Fibroblast of upper back skin (primary cell): ENCODE measurements at regions not wholly inside any gene's neighbourhood (a gene's known extent, or its start where the extent isn't known, plus 50 kb on each side); places are given as distances from the start of the nearest gene placed in this dataset.

Experiments used
- DNase-seq: peaks from one replicate; pipeline ENCODE4 v3.0.0-alpha.2; 2013

DNA sequence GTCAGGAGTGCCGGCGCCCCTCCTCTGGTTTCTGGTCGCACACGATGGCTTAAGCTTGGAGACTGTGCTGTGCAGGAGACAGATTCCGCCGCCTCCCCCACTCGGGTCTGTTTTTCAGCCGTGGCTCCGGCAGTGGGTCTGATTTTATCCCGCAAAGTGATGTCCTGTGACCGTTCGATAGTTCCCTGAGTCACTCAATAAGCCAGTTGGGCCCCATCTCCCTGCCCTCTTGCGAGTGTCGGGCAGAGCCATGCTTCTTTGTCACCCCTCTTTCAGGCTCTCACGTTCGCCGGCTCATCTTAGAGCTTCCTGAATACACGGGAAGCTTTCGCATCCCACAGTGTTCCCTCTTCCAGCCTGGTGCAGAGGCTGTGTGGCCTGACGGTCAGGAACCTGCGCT lies 127.8 kb upstream of the RFLNA start:
- no peak for DNase-seq

DNA sequence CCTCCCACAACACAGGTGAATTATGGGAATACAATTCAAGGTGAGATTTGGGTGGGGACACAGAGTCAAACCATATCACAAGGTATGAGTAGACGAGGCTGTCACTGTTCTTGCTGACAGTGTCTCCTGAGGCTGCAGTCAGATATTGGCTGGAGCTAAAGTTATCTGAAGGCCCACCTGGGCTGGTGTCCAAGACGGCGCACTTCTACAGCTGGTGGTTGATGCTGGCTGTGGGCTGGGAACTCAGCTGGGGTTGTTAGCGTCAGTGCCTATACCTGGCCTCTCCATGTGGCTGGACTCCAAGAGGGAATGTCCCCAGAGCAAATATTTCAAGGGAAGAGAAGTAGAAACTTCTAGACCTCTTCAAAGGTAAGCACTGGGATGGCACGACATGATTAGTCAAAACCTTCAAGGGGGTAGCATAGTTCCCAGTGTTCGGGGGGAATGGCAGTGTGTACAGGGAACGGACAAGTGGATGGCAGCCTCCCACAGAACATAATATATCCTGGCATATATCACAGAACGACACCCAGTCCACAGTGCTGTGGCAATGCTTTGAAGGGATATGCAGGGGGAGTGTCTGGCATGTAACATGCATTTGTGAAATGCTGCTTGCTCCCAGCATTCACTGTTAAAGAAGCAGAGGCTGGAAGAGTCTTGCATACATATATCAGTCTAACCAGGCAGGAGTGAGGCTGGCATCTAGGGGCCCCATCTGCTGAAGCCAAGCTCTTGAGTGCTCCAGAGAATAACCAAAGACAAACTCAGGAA lies 126.7 kb upstream of the RFLNA start:
- no peak for DNase-seq

DNA sequence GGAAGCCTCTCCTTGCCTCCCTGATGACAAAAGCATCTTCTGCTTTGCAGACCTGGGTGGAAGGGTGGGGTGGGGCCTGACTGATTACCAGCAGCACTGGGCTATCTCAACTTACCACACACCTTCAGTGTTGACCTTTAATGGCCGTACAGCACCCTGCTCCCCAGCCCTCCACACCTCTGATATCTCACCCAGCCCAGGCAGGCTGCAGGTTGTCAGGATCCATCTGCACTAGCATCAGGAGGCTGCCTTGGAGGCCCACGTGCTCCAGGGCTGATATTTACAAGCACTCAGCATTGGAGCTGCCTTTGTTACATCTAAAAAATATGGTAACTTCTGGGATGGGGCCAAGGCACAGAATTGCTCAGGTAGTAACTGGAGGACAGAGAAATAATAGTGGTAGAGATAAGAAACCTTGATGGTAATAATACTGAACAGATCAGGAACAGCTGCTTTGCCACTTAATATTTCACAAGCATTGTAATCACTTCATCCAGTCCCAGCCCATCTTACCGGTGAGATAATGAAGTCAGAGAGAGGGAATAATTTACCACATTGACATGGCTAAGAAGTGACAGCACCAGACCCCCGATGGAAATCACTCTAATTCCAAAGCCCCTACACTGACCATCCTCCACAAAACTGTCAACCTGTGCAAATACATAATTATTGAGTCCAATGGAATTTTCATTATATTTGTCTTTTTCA lies 125.2 kb upstream of the RFLNA start:
- no peak for DNase-seq

DNA sequence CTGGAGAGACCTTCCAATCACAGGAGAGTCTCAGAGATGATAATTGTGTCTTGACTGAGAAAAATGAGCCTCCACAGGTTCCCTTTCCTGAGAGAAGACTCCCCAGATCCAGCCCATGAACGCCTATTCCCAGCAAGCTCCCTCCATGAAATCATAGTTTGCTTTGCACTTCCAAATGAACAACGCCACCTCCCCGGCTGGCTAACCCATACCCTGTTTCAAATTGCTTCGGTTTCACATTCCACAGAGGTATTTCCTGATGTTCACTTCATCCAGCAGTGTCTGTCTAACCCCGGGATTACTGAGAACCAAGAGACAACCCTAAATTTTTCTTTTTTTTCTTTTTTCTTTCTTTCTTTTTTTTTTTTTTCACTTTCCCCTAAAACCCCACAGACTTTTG lies 124.1 kb upstream of the RFLNA start:
- DNase-seq, result peak; percentile 74

DNA sequence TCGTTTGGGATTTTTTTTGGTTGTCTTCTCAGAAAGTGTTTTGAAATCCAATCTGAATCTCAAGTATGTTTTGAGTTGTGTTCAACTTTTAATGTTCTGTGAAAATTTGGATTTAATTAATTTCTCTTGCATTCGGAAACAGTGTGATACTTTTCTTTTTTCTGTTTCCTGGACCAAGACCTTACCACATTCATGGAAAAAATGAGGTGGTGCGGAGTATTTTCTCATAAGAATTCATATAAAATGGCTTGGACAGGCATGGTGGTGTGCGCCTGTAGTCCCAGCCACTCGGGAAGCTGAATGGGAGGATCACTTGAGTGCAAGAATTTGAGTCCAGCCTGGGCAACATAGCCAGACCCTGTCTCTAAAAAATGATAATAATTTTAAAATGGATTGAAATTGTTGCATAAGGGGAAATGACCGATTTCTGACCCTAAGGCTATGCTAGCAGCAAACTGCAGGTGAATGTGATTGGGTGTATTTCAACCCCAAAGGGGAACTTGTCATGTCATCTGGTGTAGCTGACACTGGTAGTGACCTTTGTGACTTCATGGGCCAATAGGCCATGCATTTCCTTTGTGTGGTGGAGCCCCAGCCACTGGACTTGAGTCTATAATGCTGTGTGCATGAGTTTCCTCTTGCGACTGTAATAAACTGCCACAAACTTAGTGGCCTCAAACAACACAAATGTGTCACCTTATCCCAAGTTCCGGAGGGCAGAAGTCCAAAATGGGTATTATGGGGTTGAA lies 123.5 kb upstream of the RFLNA start:
- no peak for DNase-seq

DNA sequence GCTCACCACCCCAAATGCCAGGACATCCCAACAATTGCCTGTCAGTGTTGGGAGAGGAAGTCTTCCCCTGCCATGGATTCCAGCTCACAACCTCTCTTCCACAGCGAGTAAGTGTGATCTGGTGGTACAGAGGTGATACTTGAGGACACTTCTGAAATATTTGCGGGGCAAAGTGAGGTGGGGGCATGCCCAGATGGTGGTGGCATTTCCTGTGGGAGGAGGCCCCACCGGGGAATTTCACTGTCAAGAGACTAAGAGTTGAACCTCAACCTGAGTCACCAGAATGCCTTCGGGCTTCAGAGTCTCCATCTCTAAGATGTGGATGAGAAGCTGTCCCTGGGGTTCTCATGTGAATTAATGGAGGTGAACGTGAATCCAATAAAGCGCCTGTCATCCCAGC lies 122.3 kb upstream of the RFLNA start:
- DNase-seq, result peak; percentile 60

DNA sequence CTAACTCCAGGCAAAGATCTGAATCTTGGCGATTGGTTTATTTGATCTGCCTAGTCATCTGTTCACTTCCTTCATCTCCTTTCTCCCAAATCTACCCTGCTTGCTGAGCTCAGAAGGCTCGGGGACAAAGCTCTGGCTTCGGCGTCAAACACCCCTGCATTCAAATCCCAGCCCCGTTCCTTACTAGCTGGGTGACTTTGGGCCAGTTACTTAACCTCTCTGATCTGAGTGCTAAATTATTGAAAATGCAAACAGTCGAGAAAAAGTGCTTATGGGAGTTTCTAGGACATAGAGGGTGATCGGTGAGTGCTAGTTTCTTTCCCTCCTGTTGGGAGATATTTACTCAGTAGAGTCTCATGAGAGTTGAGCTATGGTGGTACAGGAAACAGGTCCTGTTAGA lies 121.2 kb upstream of the RFLNA start:
- no peak for DNase-seq

DNA sequence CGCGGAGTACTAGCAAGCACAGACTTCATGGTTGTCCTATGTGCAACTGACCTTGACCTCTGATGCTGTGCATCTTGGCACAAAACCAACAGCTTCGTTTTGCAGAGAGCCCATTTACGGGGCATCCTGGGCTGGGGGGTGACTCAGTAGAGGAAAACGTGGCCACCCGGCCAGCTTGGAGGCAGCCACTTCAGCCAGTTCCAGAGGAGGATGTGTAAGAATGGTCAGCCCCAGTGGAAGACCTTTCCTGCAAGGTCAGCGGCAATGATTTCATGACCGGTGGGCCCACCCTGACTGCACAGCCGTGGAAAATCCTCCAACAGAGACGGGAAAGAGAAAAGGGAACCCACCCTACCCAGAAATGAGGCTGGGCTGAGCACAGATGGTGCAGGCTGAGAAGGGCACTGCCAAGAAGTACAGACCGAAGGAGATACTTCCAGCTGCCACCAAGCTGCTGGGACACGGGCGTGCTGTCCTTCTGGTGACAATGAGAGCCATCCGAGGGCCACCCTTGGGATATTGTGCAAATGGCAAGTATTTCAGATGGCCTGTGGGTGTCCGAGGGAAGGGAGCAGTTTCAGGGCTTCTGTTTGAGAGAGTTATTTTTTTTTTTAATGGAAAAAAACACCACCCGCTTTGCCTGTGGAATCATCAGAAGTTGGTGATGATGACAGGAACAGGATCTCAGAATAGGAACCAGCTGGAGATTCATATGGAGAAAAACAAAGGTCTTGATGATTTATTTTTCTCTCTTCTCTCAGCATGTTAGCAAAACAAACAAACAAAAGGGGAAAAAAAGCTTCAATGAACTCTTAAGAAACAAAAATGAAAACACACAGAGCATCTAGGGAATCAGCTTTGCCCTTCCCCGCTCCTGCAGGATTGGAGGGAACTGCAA lies 120.2 kb upstream of the RFLNA start:
- DNase-seq, result peak; percentile 70

DNA sequence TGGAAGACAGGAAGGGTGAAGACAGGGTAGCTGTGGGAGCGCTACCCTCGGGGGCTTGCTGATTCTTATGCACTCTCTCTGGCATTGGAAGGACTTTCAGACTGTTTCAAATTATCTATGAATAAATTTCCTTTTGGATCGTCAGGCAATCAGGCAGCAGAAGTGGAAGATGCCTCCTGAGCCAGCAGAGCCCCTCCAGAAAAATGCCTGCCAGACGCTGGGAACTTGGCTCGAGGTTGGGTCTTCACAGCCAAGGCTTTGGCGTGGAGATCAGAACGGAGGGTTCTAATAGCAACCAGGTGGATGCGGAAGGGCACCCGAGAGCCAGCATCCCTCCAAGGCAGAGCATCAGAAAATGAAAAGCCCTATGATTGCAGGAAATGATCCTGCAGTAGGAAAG lies 119.2 kb upstream of the RFLNA start:
- no peak for DNase-seq

DNA sequence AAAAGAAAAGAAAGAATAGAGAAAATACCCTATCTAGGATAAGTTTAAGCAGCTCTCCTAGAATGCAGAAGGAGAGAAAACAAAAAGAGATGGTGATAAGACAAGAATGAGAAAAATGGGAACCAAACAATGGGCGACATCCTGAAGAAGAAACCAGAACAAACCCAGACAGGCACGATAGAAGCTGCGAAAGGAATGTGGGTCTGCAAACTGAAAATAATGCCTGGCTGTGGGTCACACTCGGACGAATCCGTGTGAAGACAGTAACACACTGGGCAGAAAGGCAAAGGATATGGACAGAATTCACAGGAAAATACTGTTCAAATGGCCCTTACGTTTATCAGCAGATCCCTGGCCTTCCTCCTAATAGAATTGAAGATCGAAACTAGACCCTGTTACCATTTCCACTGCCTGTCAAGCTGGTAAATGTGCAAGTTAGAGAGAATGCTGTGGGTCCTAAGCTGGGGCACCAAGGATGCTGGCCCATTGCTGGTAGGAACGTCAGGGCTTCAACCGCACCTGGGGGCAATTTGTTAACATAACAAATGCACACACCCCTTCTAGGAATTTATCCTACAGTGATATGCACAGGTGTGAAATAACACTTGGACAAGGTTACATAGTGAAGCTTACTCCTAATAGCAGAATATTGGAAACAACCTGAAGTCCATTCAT lies 117.5 kb upstream of the RFLNA start:
- no peak for DNase-seq

DNA sequence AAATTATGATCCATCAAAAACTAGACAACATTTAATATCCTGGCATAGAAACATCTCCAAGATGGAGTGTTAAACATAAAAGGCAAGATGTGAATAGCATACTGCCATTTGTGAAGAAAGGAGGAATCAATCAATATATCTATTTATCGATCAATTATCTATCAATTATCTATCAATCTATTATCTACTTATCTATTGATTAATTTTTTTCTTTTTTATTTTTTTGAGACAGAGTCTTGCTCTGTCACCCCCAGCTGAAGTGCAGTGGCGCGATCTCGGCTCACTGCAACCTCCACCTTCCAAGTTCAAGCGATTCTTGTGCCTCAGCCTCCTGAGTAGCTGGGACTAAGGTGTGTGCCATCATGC lies 117.0 kb upstream of the RFLNA start:
- no peak for DNase-seq

DNA sequence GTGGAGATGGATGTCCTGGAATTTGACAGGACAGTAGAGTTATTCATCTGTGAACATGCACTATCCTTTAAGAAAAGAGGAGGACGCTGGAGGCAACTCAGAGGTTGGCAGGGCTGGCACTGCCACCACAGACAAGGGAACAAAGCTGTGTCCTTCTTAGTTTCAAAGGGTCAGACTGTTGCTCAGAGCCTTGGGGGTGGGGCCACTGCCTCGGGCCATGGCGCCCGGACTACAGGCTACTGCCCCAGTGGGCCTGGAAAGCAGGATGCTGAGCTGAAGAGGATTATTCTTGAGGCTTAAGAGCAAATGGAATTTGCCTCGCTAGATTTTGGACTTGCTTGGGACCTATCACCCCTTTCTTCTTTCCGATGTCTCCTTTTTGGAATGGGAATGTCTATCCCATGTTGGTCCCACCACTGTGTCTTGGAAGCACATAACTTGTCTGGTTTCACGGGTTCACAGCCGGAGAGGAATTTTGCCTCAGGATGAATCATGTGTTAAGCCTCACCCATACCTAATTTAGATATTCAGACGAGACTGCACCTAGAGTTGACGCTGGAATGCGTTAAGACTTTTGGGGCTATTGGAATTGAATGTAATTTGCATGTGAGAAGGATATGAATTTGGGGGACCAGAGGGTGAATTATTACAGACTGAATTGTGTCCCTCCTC lies 114.8 kb upstream of the RFLNA start:
- peak; percentile 66 for DNase-seq

DNA sequence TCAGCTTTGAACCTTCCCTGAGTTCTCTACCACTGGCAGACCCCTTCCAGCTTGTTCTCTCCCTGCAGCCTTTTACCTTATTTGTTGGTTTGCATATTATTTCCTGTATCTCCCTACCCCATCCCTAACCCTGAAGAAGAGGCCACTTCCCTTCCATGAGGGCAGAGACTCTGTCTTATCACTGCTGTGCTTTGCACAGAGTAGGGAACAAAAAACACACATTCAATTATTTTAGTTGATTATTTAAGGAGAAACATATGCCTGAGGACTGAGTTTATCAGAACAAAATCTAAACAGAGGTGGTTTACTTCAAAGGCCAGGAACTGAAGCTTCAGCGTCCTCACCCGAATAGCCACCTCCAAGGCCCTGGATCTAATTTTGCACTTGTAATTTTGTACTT lies 111.7 kb upstream of the RFLNA start:
- no peak for DNase-seq

DNA sequence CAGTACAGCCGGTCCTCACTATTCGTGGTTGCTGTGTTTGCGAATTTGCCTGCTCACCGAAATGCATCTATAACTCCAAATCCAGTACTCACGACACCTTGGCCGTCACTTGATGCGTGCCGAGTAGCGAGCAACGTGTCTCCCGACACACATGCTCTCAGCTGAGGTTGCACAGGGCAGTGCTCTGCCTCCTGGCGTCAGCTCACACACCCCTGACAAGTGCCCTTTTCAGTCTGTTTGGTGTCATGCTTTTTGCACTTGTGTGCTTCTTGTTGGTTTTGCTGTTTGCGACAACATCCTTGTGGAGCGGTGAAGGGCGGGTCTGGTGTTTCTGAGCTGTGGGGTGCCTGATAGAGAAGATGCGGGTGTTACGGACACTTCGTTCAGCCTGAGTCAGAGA lies 110.4 kb upstream of the RFLNA start:
- no peak for DNase-seq

DNA sequence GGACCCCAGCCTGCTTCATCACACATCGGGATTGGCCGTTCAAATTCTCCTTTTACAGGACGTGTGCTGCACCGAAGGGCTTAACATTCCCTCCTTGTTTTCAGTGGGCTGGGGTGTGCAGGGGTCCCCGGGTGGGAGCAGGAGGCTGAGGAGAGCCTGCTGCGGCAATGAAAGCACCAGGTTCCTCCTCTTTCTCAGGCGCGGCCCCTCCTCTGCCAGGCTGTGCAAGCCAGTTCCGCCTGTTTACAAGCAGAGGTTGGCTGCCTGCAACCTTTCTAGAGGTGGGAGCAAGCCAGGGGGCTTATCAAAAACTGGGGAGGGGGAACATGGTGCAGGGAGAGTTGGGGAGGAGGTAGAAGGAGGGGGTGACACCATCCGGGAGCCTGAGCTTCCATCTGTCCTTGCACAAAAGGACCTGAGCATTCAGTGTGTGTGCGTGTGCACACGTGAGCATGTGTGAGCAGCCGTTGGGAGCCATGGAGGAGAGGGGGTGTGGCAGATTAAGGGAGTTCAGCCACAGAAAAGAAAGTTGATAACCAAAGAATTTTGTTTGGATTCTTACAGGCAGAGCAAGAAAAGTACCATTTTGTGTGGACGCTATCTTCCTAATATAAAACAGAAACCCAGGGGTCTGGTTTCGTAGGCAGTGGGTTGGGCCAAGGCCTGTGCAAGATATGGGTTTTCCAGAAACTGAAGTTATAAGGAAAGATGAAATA lies 108.8 kb upstream of the RFLNA start:
- DNase-seq, result no peak

DNA sequence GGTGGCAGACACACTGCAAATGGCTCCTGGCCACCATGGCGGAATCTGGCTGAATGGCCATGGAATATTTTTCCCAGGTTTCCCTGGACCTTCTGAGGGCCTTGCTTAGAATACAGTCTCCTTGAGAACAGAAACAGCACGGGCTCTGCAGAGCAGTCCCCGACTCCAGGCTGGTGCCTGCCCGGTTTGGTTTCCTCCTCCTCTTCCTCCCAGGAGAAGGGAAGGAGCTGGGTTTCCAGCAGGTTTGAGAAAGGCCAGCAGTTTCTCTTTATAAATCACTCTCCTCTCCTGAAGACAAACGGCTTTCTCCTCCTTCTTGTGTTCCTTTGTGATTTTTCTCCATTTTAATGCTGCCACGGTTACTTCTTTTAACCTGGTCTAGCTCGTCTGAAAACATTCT lies 106.8 kb upstream of the RFLNA start:
- DNase-seq, result no peak

DNA sequence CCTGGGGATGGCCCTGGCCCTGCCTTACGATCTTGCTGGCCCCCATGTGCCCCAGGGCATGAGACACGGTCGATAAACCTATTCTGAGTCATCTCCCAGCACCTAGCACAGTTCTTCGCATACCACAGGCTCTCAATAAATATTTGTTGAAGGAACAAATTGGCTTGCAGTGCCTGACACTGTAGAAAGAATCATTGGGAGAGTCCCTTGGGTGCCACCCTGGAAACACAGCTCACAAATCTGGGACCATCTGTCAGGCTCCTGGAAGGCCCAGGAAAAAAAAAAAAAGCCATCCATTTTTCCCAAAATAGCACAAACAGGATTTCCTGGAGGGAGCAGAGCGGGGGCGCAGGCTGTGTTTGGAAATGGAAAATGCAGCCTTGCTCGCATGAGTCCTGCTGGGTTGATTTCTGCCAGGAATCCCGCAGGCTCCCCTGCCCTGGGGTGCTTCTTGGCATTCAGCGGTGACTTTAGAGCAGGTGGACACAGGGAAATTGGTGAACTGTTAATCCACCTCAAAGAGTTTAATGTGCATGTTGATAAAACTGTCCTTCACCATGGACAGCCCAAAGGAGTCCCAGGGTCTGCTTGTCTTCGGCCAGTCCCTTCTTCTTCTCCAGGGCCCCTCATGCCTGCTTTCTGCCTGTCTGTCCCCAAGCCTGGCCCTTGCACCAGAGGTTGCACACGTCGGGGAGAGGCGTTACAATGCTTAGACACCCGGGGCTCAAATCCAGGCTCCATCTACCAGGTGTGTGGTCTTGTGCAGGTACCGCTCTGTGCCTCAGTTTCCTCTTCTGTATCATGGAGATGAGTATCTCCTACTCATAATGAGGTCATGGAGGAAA lies 106.1 kb upstream of the RFLNA start:
- DNase-seq, result peak; percentile 36

DNA sequence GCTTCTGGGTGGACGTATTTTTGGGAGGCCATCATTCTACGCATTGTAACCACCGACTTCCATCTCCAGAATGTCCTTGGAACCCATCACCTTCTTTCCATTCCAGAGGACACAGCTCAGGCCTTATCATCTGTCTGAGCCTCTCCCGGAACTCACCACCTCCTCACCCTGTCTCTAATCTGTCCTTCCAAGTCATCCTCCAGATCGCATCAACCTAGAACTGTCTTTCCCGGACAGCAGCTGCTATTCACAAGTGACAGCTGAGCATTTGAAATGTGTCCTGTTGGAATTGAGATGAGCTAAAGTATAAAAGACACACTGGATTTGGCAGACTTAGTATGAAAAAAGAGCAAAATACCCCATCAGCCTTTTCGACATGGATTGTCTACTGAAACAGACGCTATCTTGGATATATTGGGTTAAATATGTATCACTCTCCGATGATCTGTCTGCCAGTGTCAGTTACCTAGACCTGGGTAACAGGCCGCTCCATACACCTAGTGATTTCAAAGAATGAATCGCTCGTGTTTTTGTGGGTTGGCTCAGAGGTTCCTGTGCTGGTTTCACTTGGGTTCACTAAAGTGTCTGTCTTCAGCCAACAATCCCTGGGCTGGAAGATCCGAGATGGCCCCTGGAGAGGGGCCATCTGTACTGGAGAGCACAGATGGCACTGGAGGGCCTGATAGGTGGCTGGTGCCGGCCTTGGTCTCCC lies 104.4 kb upstream of the RFLNA start:
- DNase-seq, result no peak

DNA sequence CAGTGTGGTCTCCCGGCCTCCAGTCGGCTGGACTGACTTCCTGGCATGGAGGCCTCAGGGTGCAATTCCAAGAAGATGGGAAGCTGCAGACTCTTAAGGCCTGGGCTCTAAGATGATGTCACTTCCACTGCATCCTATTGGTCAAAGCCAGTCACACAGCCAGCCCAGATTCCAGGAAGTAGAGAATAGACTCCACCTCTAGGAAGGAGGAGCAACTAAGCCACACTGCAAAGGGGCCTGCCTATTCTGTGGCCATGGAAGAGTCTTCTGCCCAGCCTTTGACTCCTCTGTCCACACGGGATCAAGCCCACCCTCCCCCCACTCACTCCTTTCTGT lies 103.9 kb upstream of the RFLNA start:
- DNase-seq, result no peak

DNA sequence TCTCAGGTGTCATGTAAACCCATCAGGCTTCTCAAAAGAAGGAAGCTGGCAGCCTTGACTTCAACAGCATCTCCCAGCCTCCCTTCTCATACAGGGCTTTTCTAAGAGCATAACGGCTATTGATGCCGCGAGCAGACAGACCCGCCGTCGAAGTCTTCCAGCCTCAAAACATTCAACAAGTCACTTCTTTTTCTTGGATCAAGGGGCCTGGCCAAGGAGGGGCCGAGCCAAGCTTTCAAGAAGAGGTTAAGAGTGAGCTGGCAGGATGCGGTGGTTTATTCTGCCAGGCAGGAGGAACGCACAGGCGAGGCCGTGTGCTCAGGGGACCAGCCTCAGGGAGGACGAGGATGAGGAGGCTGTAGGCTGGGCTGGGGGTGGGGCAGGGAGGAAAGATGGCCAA lies 102.9 kb upstream of the RFLNA start:
- no peak for DNase-seq
